T-helper 1 cell (primary cell): ENCODE measurements at regions not wholly inside any gene's neighbourhood (a gene's known extent, or its start where the extent isn't known, plus 50 kb on each side); places are given as distances from the start of the nearest gene placed in this dataset.

ENCODE experiments used
- DNase-seq, 5 donors: peaks; one replicate each; pipeline ENCODE4 v3.0.0-alpha.2; 2012 to 2020

GRCh38 chr4:152010710-152011079, 249.9 kb upstream of the GATB start:
- peak in 1 of 5 donors; percentile 40 for DNase-seq

- DNase-seq: no peak
Measured at GRCh38 chr4:152009983-152010709, 249.3 kb upstream of the GATB start.

GRCh38 chr4:152009031-152009670, 248.3 kb upstream of the GATB start:
- no peak for DNase-seq

GRCh38 chr4:152007111-152007510, 246.3 kb upstream of the GATB start:
- no peak for DNase-seq

GRCh38 chr4:152004801-152005200, 244.0 kb upstream of the GATB start:
- DNase-seq: no peak

GRCh38 chr4:152000518-152000917, 239.7 kb upstream of the GATB start:
- DNase-seq: no peak

- DNase-seq: no peak
Measured at GRCh38 chr4:151998723-151999122, 237.9 kb upstream of the GATB start.

GRCh38 chr4:151997461-151997860, 236.7 kb upstream of the GATB start:
- DNase-seq: no peak

- no peak for DNase-seq
Measured at GRCh38 chr4:151994429-151994828, 233.6 kb upstream of the GATB start.

- no peak for DNase-seq
Measured at GRCh38 chr4:151993521-151993920, 232.7 kb upstream of the GATB start.

GRCh38 chr4:151992332-151993154, 231.7 kb upstream of the GATB start:
- DNase-seq: no peak

GRCh38 chr4:151991884-151992167, 231.0 kb upstream of the GATB start:
- DNase-seq: peak in 1 of 5 donors; percentile 4

- peak in 1 of 5 donors; percentile 8 for DNase-seq
Measured at GRCh38 chr4:151991001-151991883, 230.4 kb upstream of the GATB start.

- DNase-seq: no peak
Measured at GRCh38 chr4:151990201-151990600, 229.4 kb upstream of the GATB start.

GRCh38 chr4:151988591-151988990, 227.8 kb upstream of the GATB start:
- no peak for DNase-seq

- DNase-seq: no peak
Measured at GRCh38 chr4:151987606-151988005, 226.8 kb upstream of the GATB start.

- DNase-seq: no peak
Measured at GRCh38 chr4:151983854-151984253, 223.0 kb upstream of the GATB start.

GRCh38 chr4:151979819-151980218, 219.0 kb upstream of the GATB start:
- no peak for DNase-seq

- DNase-seq: no peak
Measured at GRCh38 chr4:151968643-151969042, 207.8 kb upstream of the GATB start.

GRCh38 chr4:151967074-151967473, 206.3 kb upstream of the GATB start:
- no peak for DNase-seq

- no peak for DNase-seq
Measured at GRCh38 chr4:151962138-151962823, 201.5 kb upstream of the GATB start.

GRCh38 chr4:151961456-151961855, 200.6 kb upstream of the GATB start:
- no peak for DNase-seq
